AG09319 (cell line): ENCODE measurements at regions not wholly inside any gene's neighbourhood (a gene's known extent, or its start where the extent isn't known, plus 50 kb on each side); places are given as distances from the start of the nearest gene placed in this dataset.

Experiments used
- DNase-seq: peaks from one replicate; pipeline ENCODE4 v3.0.0-alpha.2; 2010; ENCODE audit warnings: low read depth; ENCODE audit errors: extremely low read depth
- TF ChIP-seq, protein P1 (sequence below): IDR thresholded peaks from 2 replicates; pipeline ENCODE4 v1.5.1; 2011; ENCODE audit warnings: low read depth, mild to moderate bottlenecking, inconsistent platforms, low read length, moderate library complexity

DNA sequence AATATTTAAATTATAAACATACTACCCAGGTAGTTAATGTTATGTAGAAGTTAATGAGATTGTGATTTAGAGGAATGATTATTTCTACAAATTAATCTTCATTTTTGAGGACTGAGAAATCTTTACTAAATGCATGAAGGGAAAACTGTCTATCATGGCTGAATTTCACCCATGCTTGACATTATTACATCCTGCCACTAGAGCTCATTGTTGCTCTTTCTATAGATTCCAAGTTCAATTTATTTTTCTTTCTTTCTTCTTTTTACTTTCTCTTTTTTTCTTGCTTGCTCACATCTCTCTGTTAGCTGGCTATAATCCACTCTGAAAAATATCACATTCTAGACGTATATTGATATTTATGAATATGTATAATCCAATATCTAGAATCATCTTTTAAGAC is 505.0 kb upstream of the KLHL1 start:
- DNase-seq = no peak
- TF ChIP-seq, protein P1, sequence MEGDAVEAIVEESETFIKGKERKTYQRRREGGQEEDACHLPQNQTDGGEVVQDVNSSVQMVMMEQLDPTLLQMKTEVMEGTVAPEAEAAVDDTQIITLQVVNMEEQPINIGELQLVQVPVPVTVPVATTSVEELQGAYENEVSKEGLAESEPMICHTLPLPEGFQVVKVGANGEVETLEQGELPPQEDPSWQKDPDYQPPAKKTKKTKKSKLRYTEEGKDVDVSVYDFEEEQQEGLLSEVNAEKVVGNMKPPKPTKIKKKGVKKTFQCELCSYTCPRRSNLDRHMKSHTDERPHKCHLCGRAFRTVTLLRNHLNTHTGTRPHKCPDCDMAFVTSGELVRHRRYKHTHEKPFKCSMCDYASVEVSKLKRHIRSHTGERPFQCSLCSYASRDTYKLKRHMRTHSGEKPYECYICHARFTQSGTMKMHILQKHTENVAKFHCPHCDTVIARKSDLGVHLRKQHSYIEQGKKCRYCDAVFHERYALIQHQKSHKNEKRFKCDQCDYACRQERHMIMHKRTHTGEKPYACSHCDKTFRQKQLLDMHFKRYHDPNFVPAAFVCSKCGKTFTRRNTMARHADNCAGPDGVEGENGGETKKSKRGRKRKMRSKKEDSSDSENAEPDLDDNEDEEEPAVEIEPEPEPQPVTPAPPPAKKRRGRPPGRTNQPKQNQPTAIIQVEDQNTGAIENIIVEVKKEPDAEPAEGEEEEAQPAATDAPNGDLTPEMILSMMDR = no peak

GRCh38 chr13:70612881-70613280 is 504.6 kb upstream of the KLHL1 start:
- TF ChIP-seq, protein P1 = no peak
- DNase-seq = no peak

DNA sequence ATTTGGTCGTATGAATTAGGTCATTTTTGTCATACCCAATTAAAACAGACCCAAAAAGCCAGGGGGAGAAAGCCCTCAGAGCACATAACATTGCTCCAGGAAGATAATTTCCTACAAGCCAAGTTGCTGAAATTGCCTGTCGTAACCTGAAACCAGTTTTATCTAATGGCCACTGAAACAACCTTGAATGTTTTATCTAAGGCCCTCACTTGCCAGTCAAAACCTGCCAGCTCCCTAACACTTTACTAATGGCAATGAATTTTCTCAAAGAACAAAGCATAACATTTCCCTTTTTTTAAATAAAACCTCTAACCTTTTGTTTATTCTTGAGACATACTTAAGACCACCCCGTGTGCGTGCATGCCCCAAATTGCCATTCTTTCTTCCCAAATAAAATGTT is 496.2 kb upstream of the KLHL1 start:
- no peak for DNase-seq
- TF ChIP-seq, protein P1 = no peak

DNA sequence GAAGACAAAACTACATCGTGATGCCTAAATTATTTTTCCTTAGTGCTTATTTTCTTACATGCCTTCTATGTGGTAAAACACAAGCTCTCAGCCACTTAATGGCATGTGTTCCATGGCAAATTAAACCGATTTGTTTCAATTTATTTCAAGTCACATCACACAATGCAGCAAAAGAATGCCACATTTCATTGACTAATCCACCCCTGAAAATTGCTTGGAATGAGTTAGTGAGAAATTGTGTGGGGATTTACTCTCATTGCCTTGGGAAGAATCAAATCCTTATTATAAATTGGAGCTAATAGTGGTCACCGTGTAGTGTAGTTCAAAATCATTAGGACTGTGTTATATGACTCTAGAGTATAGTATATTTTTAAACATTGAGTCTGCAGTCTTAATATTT is 485.5 kb upstream of the KLHL1 start:
- TF ChIP-seq, protein P1 = no peak
- no peak for DNase-seq

- TF ChIP-seq, protein P1 = no peak
- no peak for DNase-seq
These were observed 476.9 kb upstream of the KLHL1 start for GRCh38 chr13:70585109-70585508.

DNA sequence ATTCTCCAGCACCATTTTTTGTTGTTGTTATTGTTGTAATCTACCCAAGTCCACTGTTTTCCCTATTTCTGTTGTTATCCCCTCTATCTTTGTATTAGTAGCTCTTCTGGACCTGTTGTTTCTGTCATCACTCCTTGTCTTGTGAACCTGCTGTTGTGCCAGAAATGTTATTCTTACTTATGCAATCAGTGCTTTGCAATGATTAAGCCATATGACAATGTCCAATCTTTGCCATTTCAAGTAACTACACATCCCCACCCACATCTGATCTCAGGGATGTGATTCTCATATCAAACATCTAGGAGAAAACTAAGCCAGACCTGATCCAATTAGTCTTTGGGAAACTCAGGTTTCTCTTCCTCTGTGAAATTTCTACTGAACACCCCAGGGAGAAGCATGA is 472.6 kb upstream of the KLHL1 start:
- DNase-seq = no peak
- TF ChIP-seq, protein P1 = no peak

- TF ChIP-seq, protein P1 = no peak
- no peak for DNase-seq
These were observed 471.7 kb upstream of the KLHL1 start for GRCh38 chr13:70579941-70580340.

DNA sequence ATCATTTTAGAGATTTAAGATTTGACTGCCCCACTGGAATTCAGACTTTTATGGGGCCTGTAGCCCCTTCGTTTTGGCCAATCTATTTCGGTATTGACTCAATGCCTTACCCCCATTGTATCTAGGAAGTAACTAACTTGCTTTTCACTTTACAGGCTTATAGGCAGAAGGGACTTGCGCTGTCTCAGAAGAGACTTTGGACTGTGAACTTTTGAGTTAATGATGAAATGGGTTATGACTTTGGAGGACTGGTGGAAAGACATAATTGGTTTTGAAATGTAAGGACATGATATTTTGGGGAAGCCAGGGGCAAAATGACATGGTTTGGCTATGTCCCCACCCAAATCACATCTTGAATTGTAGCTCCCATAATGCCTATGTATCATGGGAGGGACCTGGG is 463.0 kb upstream of the KLHL1 start:
- TF ChIP-seq, protein P1 = no peak
- DNase-seq = no peak
